ENCODE measurements at regions not wholly inside any gene's neighbourhood (a gene's known extent, or its start where the extent isn't known, plus 50 kb on each side); places are given as distances from the start of the nearest gene placed in this dataset.
"Not testable (repeated sequence)": the region's sequence is repeated elsewhere in the genome, so short reads cannot be mapped to it uniquely, and the experiment has no call there.

DNA sequence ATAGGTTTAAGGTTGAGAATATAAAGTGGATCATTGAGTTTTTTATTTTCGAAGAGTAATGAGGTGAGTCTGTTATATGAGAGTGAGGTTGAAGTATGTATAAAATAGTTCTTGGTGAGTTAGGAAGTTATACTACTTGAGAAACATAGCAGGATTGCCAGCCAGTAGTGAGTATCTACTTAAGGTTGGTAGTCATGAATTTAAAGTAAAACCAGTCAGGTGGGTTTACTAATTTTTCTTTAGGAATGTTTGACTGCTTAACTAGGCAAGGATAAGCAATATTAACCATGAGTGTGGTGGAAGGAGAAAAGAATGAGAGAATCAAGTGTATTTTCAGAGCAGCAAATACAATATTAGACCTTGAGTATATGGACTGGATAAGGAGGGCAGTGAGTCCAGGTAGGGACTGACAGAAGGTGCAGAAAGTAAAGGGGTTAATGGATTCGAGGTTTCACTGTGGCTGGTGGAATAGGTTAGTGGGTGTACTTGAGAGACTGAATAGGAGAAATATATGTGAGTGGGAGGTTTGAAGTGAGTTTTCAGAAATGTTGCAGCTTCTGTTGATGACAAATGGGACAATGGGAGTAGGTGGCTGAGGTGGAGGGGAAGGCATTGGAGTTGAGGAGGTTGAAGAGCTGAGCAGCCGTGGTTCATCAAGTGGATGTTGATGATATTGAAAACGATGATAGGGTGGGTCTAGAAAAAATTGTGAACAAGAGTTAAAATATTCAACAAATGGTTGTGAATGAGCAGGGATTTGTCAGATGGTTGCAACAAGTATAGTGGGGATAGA, 232.5 kb upstream of the ASCC3 start:
- no peak for TF ChIP-seq POLR2A (IDR thresholded peaks at IDR 0.05; ENCODE audit: low read depth, low read length)
- DNase-seq (ENCODE audit: insufficient read length, low spot score) (no peak), FAIRE-seq (no peak)

- FAIRE-seq (peak; percentile 6), DNase-seq (ENCODE audit: insufficient read length, low spot score) (peak; percentile 0)
- no peak for TF ChIP-seq POLR2A (IDR thresholded peaks at IDR 0.05; ENCODE audit: low read depth, low read length)
Observed at GRCh38 chr6:101114703-101115102, 233.6 kb upstream of the ASCC3 start.

DNA sequence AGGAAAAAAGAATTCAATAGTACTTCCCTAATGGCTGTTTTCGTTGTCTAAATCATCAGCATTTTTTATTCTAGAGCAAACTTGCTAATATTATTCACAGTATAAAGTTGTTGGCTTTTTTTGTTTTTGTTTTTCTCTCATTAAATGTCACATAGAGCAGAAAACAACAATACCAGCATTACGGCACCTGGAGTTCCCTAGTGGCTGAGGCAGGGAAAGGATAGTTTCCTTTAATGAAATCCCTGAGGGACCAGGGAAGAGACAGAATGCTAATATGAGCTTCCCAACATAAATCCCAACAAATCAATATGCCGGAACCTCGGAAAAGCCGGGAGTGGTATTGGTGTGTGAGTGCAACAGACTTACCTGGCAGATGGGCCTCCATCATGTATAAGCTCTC, 235.2 kb upstream of the ASCC3 start:
- no peak for TF ChIP-seq POLR2A (IDR thresholded peaks at IDR 0.05; ENCODE audit: low read depth, low read length)
- DNase-seq (ENCODE audit: insufficient read length, low spot score) = no peak
- no peak for FAIRE-seq

DNA sequence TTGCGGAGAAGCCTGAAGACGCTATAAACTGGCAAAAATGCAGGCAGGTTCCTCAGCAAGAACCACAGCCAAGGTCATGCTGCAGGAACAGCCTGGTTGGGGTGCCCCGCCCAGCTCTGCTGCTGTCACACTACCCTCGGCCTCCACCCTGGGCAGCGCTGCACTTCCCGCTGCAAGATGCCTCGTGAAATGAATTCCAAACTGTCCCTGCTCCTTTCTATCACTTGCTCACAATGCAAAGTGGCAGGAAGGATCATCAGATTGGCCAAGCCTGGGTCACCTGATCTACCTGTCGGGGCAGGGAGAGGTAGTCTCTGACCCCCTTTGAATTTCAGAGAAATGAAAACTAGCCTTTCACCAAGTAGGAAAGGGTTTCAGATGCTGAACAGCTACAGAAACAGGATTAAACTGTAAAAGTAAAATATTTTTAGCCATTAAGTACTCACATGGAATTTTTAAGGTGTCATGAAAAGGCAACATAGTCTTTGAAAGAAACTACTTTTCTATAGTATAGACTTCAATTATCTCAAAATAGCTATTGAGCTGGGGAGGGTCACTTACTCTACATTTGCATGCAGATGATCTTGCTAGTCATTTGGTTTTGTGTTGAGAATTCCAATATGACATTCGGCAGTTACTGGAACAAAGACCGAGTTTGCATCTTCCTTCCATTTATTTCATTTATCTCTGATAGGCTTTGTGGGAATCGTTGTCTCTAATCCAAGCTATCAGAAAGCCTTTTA, 236.4 kb upstream of the ASCC3 start:
- FAIRE-seq (no peak), DNase-seq (ENCODE audit: insufficient read length, low spot score) (no peak)
- TF ChIP-seq POLR2A (IDR thresholded peaks at IDR 0.05; ENCODE audit: low read depth, low read length) = no peak

GRCh38 chr6:101118136-101118396, 236.9 kb upstream of the ASCC3 start:
- no peak for TF ChIP-seq POLR2A (IDR thresholded peaks at IDR 0.05; ENCODE audit: low read depth, low read length)
- DNase-seq (ENCODE audit: insufficient read length, low spot score) (no peak), FAIRE-seq (no peak)

GRCh38 chr6:101120747-101121146, 239.6 kb upstream of the ASCC3 start:
- no peak for TF ChIP-seq POLR2A (IDR thresholded peaks at IDR 0.05; ENCODE audit: low read depth, low read length)
- no peak for DNase-seq (ENCODE audit: insufficient read length, low spot score)
- no peak for FAIRE-seq

- no peak for TF ChIP-seq POLR2A (IDR thresholded peaks at IDR 0.05; ENCODE audit: low read depth, low read length)
Observed at GRCh38 chr6:101125380-101125971, 244.3 kb upstream of the ASCC3 start.

DNA sequence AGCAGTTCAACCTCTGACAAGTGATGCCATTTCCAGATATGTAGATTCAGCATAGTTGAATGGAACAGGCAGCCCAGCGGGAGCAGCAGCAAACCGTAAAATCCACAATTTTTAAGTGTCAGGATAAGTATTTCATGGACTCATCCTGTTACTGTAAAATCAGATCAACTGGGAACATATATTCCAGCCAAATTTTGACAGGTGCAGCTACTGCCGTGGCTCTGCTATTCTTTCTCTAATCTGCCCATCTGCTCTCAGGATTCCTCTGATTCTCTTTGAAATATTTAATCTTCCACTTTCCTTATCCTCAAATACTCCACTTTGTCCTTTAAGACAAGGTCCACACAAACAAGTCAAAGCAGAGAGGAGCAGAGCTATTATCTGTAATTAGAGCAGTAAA, 245.4 kb upstream of the ASCC3 start:
- no peak for DNase-seq (ENCODE audit: insufficient read length, low spot score)
- no peak for FAIRE-seq
- TF ChIP-seq POLR2A (IDR thresholded peaks at IDR 0.05; ENCODE audit: low read depth, low read length) = no peak

More at GRCh38 chr6:101125380-101125971, 244.3 kb upstream of the ASCC3 start:
- no peak for FAIRE-seq
- no peak for DNase-seq (ENCODE audit: insufficient read length, low spot score)

DNA sequence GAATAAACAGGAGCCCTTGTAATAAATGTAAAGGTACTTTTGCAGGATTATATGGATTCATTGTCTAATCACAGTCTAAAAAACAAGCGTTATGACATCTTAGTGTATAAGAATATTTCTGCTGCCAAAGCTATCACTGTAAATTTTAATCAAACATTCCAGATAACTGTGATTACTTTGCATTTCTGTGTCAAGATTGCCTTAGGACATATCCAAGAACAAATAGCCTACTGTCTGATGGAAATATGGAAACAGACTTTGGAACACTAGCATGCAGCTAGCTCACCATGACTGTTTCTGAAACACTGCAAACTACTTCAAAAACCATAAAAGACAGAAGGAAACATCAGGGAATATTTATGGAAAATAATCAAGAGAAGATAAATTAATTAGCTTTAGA, 248.7 kb upstream of the ASCC3 start:
- no peak for FAIRE-seq
- DNase-seq (ENCODE audit: insufficient read length, low spot score) = no peak
- TF ChIP-seq POLR2A (IDR thresholded peaks at IDR 0.05; ENCODE audit: low read depth, low read length) = no peak

DNA sequence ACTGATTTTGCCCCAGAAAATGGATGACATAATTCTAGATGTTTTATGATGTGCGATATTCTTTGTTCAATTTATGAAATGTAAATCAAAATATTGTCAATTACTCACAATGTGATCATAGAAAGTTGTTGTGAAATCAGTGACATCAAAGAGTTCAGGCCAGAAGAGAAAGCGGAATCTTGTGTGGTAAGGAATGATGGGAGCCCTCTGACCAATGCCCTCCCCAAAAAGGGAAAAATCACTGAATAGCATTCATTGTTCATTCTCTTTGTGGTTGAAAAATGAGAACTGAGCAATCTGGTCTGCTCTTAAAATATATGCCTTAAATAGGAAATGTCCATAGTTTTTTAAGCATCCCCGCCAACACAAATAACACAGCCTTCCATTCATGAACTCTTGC, 247.1 kb upstream of the GRIK2 start:
- TF ChIP-seq POLR2A (IDR thresholded peaks at IDR 0.05; ENCODE audit: low read depth, low read length) = no peak
- DNase-seq (ENCODE audit: insufficient read length, low spot score) = no peak
- FAIRE-seq = no peak

DNA sequence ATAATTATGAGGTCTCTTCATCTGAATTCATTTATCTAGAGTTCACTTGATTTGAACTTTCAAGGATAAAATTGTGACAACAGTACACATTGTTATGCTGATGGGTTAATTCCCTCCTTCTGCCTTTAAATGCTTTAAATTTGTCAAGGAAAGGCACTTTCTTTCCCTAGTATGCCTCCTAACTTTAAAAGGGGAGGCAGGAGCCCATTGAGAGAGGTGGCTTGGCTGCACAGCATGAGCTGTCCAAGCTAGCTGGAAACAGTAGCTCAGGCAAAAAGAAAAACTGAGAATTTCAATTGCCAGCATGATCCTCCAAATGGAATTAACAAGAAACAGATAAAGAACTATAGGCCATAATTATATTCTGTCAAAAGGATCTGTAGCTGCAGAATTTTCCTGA, 243.3 kb upstream of the GRIK2 start:
- no peak for DNase-seq (ENCODE audit: insufficient read length, low spot score)
- no peak for FAIRE-seq
- no peak for TF ChIP-seq POLR2A (IDR thresholded peaks at IDR 0.05; ENCODE audit: low read depth, low read length)

DNA sequence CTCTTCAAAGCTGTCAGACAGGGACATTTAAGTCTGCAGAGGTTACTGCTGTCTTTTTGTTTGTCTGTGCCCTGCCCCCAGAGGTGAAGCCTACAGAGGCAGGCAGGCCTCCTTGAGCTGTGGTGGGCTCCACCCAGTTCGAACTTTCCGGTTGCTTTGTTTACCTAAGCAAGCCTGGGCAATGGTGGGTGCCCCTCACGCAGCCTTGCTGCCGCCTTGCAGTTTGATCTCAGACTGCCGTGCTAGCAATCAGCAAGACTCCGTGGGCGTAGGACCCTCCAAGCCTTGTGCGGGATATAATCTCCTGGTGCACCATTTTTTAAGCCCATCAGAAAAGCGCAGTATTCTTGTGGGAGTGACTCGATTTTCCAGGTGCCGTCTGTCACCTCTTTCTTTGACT, 235.9 kb upstream of the GRIK2 start:
- not testable (repeated sequence) for DNase-seq (ENCODE audit: insufficient read length, low spot score); FAIRE-seq

DNA sequence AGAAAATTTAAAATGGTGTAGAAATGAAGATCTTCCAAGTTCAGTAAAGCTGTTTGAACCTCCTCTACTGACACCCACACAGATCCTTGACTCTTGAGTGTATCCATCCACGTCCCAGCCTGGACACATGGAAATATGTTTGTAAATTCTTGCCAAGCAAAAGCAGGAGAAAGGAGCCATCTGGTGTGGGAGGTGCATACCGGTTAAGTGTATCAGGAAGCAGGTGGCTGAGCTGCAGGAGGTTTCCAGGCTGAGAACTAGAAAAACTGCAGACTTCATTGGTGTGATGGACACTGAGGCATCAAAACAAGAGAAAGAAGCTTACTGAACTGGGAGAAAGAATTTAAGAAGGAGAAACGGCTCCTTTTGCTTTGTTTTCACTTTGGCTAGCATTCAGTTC, 229.9 kb upstream of the GRIK2 start:
- no peak for FAIRE-seq
- TF ChIP-seq POLR2A (IDR thresholded peaks at IDR 0.05; ENCODE audit: low read depth, low read length) = no peak
- DNase-seq (ENCODE audit: insufficient read length, low spot score) = no peak

DNA sequence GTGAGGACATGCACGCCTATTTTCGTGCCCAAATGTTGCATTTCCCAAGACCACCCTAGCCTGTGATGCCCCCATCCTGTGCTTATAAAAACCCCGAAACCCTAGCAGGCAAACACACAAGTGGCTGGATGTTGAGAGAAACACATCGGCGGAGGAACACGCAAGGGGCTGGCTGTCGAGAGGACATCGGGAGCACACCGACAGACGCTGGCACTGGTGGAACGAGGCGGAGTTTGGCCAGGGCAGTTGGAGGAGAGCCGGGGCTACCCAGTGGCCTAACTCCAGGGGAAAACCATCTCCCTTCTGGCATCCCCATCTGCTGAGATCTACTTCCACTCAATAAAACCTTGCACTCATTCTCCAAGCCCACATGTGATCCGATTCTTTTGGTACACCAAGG, 225.9 kb upstream of the GRIK2 start:
- no peak for TF ChIP-seq POLR2A (IDR thresholded peaks at IDR 0.05; ENCODE audit: low read depth, low read length)
- FAIRE-seq (no peak), DNase-seq (ENCODE audit: insufficient read length, low spot score) (no peak)

GRCh38 chr6:101171049-101171448, 222.5 kb upstream of the GRIK2 start:
- not testable (repeated sequence) for DNase-seq (ENCODE audit: insufficient read length, low spot score); FAIRE-seq
